ENCODE measurements at regions not wholly inside any gene's neighbourhood (a gene's known extent, or its start where the extent isn't known, plus 50 kb on each side); places are given as distances from the start of the nearest gene placed in this dataset.

GRCh38 chr3:195012100-195012499 lies 258.9 kb downstream of the XXYLT1 start:
- Histone ChIP-seq H3K9me3 (ENCODE audit: control insufficient read depth, insufficient read depth, low read length) (no peaks in the 10 kb centered on the region; the same call in 1 of the 2 replicates), H3K36me3 (ENCODE audit: control insufficient read depth, insufficient read depth, low read length) (no peaks in the 10 kb centered on the region), H4K91ac (ENCODE audit: insufficient read depth, low read depth, low read length) (no peak overlapping the region), H3K56ac (ENCODE audit: extremely low read depth, insufficient read depth, low read length) (no peak overlapping the region), H2AK5ac (ENCODE audit: low read depth, low read length) (no peak overlapping the region), H3K4me2 (ENCODE audit: low read depth, low read length) (no peak overlapping the region), H2AK9ac (replicated peaks; ENCODE audit: low read depth, low read length, poor library complexity) (no peak overlapping the region), H3K9ac (ENCODE audit: low read depth, low read length) (no peak overlapping the region), H3K9me1 (ENCODE audit: insufficient read depth, low read length) (no peaks in the 10 kb centered on the region), H3K23ac (ENCODE audit: low read depth, low read length) (no peak overlapping the region), H3K18ac (ENCODE audit: low read depth, low read length) (no peak overlapping the region), H2AFZ (replicated peaks; ENCODE audit: low read length, poor library complexity) (no peak overlapping the region), H2BK20ac (ENCODE audit: low read depth, low read length) (no peak overlapping the region), H3K14ac (replicated peaks; ENCODE audit: low read depth, low read length) (no peak overlapping the region), H4K8ac (ENCODE audit: low read depth in 2 of 2, low read length in 2 of 2) (no peak overlapping the region), H3K27me3 (ENCODE audit: control insufficient read depth, insufficient read depth, low read length) (peaks cover 63% of the 10 kb centered on the region), H3K79me1 (ENCODE audit: low read depth in 1 of 2, low read length in 2 of 2) (no peaks in the 10 kb centered on the region), H3K4me3 (ENCODE audit: insufficient read depth, low read depth, low read length) (no peak overlapping the region), H3K27ac (ENCODE audit: insufficient read depth, low read length) (no peak overlapping the region), H3K4ac (ENCODE audit: low read depth, low read length) (no peak overlapping the region), H2BK15ac (ENCODE audit: low read depth, low read length) (no peak overlapping the region), H2BK120ac (ENCODE audit: low read depth, low read length) (no peak overlapping the region), H4K5ac (ENCODE audit: low read depth, low read length) (no peak overlapping the region), H2BK5ac (ENCODE audit: low read depth, low read length, poor library complexity, severe bottlenecking) (no peak overlapping the region), H4K20me1 (ENCODE audit: insufficient read depth, low read length) (no peaks in the 10 kb centered on the region), H3K4me1 (ENCODE audit: control insufficient read depth, insufficient read depth, low read length) (no peaks in the 10 kb centered on the region)
- DNase-seq (no peak), ATAC-seq (ENCODE audit: low read depth) (no peak)
- intact Hi-C loops (cut with micrococcal nuclease) (no loop called here), in situ Hi-C loops (cut with MboI; ENCODE audit: low sequenced_read_pairs) (no loop called here), dilution Hi-C loops (cut with HindIII; ENCODE audit: low sequenced_read_pairs, unreplicated experiment) (no loop called here)
- WGBS, 2 experiments (ENCODE audit: extremely low coverage in 2 of 2, insufficient read length in 1 of 2), result 40% methylated on average over 1 of the region's 4 CpGs; no CpG with 5 or more reads in 1 of the 2 experiments
- CTCF ChIA-PET, result no interaction called here
- no TSS peak for BruUV-seq (replicated peaks)
- no peak for TF ChIP-seq ELK1 (IDR thresholded peaks at IDR 0.05; ENCODE audit: borderline replicate concordance, low read depth, low read length)
- TF ChIP-seq RCOR1 (IDR thresholded peaks at IDR 0.05; ENCODE audit: insufficient replicate concordance, low read length), result no peak
- POLR2A ChIA-PET (ENCODE audit: unreplicated experiment), result no interaction called here

Data from IMR-90 (cell line).